H1 (cell line): ENCODE measurements at regions not wholly inside any gene's neighbourhood (a gene's known extent, or its start where the extent isn't known, plus 50 kb on each side); places are given as distances from the start of the nearest gene placed in this dataset.

Experiments used
- CTCF ChIA-PET: fragments of 300-600 bp; sonication (Branson Sonifier 250); formaldehyde crosslinking; loops from one replicate; lab custom pipeline; 2021; ENCODE audit not compliant: partially characterized antibody; lab: Charles Lee
- POLR2A ChIA-PET: fragments of 300-600 bp; sonication (Branson Sonifier 250); formaldehyde crosslinking; loops from one replicate; lab custom pipeline; 2021; ENCODE audit warnings: inconsistent platforms; ENCODE audit not compliant: partially characterized antibody; lab: Charles Lee
- DNase-seq, 2 experiments: peaks; one replicate each; pipeline versions ENCODE4 v3.0.0 to v3.0.0-alpha.2; 2010 to 2022; ENCODE audit warnings: low spot score in 2 of 2, low read depth in 1 of 2, mixed read lengths in 1 of 2
- FAIRE-seq: peaks from 2 replicates; lab custom pipeline; 2011; peaks lifted over from hg19 to GRCh38; lab: Jason Lieb, UNC
- H2AFZ ChIP-seq: 2 replicates; pipeline ENCODE4 v1.8.1; 2012; ENCODE audit warnings: low read length, inconsistent platforms
- H2AK5ac ChIP-seq: 2 replicates; pipeline ENCODE4 v1.6.1; 2013; ENCODE audit warnings: low read depth, low read length
- H2BK120ac ChIP-seq: replicated peaks from 2 replicates; pipeline ENCODE3; 2013; ENCODE audit warnings: low read depth, low read length, inconsistent platforms
- H2BK12ac ChIP-seq: 2 replicates; pipeline ENCODE4 v1.6.1; 2013; ENCODE audit warnings: low read depth, low read length
- H2BK15ac ChIP-seq: 2 replicates; pipeline ENCODE4 v1.6.1; 2013; ENCODE audit warnings: low read length
- H2BK20ac ChIP-seq: 2 replicates; pipeline ENCODE4 v1.6.1; 2013; ENCODE audit warnings: low read length
- H2BK5ac ChIP-seq: 2 replicates; pipeline ENCODE4 v1.6.1; 2013; ENCODE audit warnings: low read depth, low read length
- H3K14ac ChIP-seq: 2 replicates; pipeline ENCODE4 v1.6.1; 2013; ENCODE audit warnings: inconsistent platforms; ENCODE audit not compliant: insufficient read length
- H3K18ac ChIP-seq: 2 replicates; pipeline ENCODE4 v1.6.1; 2013; ENCODE audit warnings: low read length; ENCODE audit errors: extremely low read depth
- H3K23ac ChIP-seq: 2 replicates; pipeline ENCODE4 v1.6.1; 2013; ENCODE audit warnings: inconsistent platforms; ENCODE audit not compliant: insufficient read length
- H3K23me2 ChIP-seq: 2 replicates; pipeline ENCODE4 v1.6.1; 2013; ENCODE audit warnings: low read depth, low read length
- H3K27ac ChIP-seq: 2 replicates; pipeline ENCODE4 v1.6.1; 2011; ENCODE audit warnings: low read depth, low read length, inconsistent platforms
- H3K27me3 ChIP-seq, 4 experiments: replicated peaks in 1 of 4; 1 replicate in 1 of 4; 2 replicates in 3 of 4; pipeline versions ENCODE4 v1.6.1 to v1.8.1; 2011 to 2013; ENCODE audit warnings: low read length in 3 of 4, mild to moderate bottlenecking in 3 of 4, inconsistent platforms in 2 of 4, mixed read lengths in 2 of 4, moderate library complexity in 1 of 4; ENCODE audit not compliant: control insufficient read depth in 3 of 4, insufficient read depth in 3 of 4; ENCODE audit errors: extremely low read depth in 1 of 4
- H3K36me3 ChIP-seq, 4 experiments: 2 replicates each; pipeline versions ENCODE4 v1.6.1 to v1.8.1; 2011 to 2013; ENCODE audit warnings: mild to moderate bottlenecking in 4 of 4, low read length in 3 of 4, moderate library complexity in 2 of 4, control low read depth in 1 of 4, inconsistent platforms in 1 of 4; ENCODE audit not compliant: insufficient read depth in 4 of 4, control insufficient read depth in 2 of 4
- H3K4ac ChIP-seq: replicated peaks from 2 replicates; pipeline ENCODE3; 2013; ENCODE audit warnings: low read length, low read depth, mixed read lengths, inconsistent platforms; ENCODE audit not compliant: insufficient read length
- H3K4me1 ChIP-seq, 4 experiments: replicated peaks in 1 of 4; 1 replicate in 1 of 4; 2 replicates in 3 of 4; pipeline versions ENCODE4 v1.6.1 to v1.8.1; 2011 to 2013; ENCODE audit warnings: low read length in 3 of 4, inconsistent platforms in 2 of 4, mixed read lengths in 1 of 4; ENCODE audit not compliant: insufficient read depth in 4 of 4, control insufficient read depth in 3 of 4
- H3K4me2 ChIP-seq, 2 experiments: 2 replicates each; pipeline versions ENCODE4 v1.6.1 to v1.8.1; 2011 to 2013; ENCODE audit warnings: low read depth in 2 of 2, low read length in 2 of 2, control low read depth in 1 of 2, inconsistent platforms in 1 of 2, mild to moderate bottlenecking in 1 of 2; ENCODE audit not compliant: insufficient read depth in 1 of 2
- H3K4me3 ChIP-seq, 4 experiments: fragments of 200-600, 300-600 bp in 1 of 4; sonication (generic), shearing (Covaris generic), sonication (Bioruptor Twin) in 1 of 4; 2 replicates each; pipeline versions ENCODE4 v1.5.1 to v1.8.1; 2011 to 2016; ENCODE audit warnings: low read length in 4 of 4, low read depth in 3 of 4, control low read depth in 2 of 4, inconsistent platforms in 2 of 4, mild to moderate bottlenecking in 2 of 4, mixed read lengths in 1 of 4, moderate library complexity in 1 of 4; ENCODE audit not compliant: insufficient read depth in 2 of 4; ENCODE audit errors: extremely low read depth in 1 of 4
- H3K56ac ChIP-seq: replicated peaks from 2 replicates; pipeline ENCODE3; 2013; ENCODE audit warnings: low read depth, mild to moderate bottlenecking, mixed read lengths, low read length, inconsistent platforms; ENCODE audit not compliant: insufficient read length
- H3K79me1 ChIP-seq: 2 replicates; pipeline ENCODE4 v1.6.1; 2013; ENCODE audit warnings: low read depth, low read length, control low read depth
- H3K79me2 ChIP-seq, 2 experiments: 2 replicates each; pipeline versions ENCODE4 v1.6.1 to v1.8.1; 2012 to 2013; ENCODE audit warnings: low read length in 2 of 2, mild to moderate bottlenecking in 2 of 2, inconsistent platforms in 1 of 2; ENCODE audit not compliant: insufficient read depth in 2 of 2, control insufficient read depth in 1 of 2
- H3K9ac ChIP-seq, 4 experiments: replicated peaks in 1 of 4; 1 replicate in 1 of 4; 2 replicates in 3 of 4; pipeline versions ENCODE4 v1.6.1 to v1.8.1; 2011 to 2013; ENCODE audit warnings: low read depth in 3 of 4, low read length in 3 of 4, control low read depth in 2 of 4, mild to moderate bottlenecking in 2 of 4, moderate library complexity in 2 of 4, inconsistent platforms in 1 of 4; ENCODE audit errors: extremely low read depth in 1 of 4
- H3K9me3 ChIP-seq, 2 experiments: 2 replicates each; pipeline versions ENCODE4 v1.6.1 to v1.8.1; 2012 to 2013; ENCODE audit warnings: mild to moderate bottlenecking in 2 of 2, moderate library complexity in 2 of 2, control low read depth in 1 of 2, inconsistent platforms in 1 of 2, low read depth in 1 of 2, low read length in 1 of 2, mixed read lengths in 1 of 2; ENCODE audit not compliant: insufficient read depth in 2 of 2
- H4K20me1 ChIP-seq, 2 experiments: replicated peaks in 1 of 2; 2 replicates each; pipeline versions ENCODE3 to v1.8.1; 2011 to 2013; ENCODE audit warnings: inconsistent platforms in 2 of 2, low read length in 2 of 2, mild to moderate bottlenecking in 1 of 2; ENCODE audit not compliant: insufficient read depth in 2 of 2, control insufficient read depth in 1 of 2
- H4K5ac ChIP-seq: 2 replicates; pipeline ENCODE4 v1.6.1; 2013; ENCODE audit warnings: low read length, low read depth, mixed read lengths, inconsistent platforms; ENCODE audit not compliant: insufficient read length
- H4K8ac ChIP-seq: 2 replicates; pipeline ENCODE4 v1.8.0; 2013; ENCODE audit warnings: mild to moderate bottlenecking, moderate library complexity, low read length, inconsistent platforms; ENCODE audit not compliant: insufficient read depth; ENCODE audit errors: extremely low read depth
- H4K91ac ChIP-seq: replicated peaks from 2 replicates; pipeline ENCODE3; 2013; ENCODE audit warnings: low read length, mixed read lengths, inconsistent platforms; ENCODE audit not compliant: insufficient read length
- CTBP2 ChIP-seq: IDR thresholded peaks from 2 replicates; pipeline ENCODE4 v1.7.0; 2011; ENCODE audit warnings: borderline replicate concordance, mild to moderate bottlenecking, moderate library complexity, mixed read lengths, low read length; ENCODE audit not compliant: insufficient read depth, insufficient read length
- WGBS, 2 experiments: shearing (Covaris generic) in 1 of 2; methylation state at CpG; one replicate each; pipeline versions ENCODE4 v1.1.6 to v1.1.7; 2013 to 2015; ENCODE audit warnings: low lambda C conversion rate in 2 of 2, mixed read lengths in 2 of 2, inconsistent platforms in 1 of 2, low coverage in 1 of 2, missing lambda C conversion rate in 1 of 2; ENCODE audit not compliant: insufficient replicate concordance in 2 of 2, insufficient coverage in 1 of 2, insufficient read length in 1 of 2; ENCODE audit errors: extremely low coverage in 1 of 2, missing lambda C conversion rate in 1 of 2; 5-methylcytosine and 5-hydroxymethylcytosine counted together
- TF ChIP-seq, protein P1 (sequence below): IDR thresholded peaks from 2 replicates; pipeline ENCODE4 v1.6.1; 2011; ENCODE audit warnings: low read depth, mild to moderate bottlenecking, low read length; ENCODE audit not compliant: insufficient read depth

DNA sequence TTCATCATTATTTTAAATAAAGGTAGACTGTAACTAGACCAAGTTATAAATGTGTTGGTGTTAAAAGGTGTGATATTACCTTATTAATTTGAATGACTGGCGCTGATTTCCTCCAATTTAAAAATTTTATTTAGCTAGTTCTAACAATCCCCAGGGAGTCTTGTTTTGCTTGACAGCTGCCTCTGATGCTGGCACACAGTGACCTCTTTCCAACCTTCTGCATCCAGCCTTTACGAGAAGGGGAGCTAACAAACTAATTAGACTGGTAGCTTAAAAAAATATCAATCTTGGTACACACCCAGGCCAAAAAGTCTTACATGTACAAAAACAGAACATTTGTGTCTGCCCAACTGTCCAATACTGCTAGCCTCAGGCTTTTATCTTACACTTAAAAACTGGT, 51.8 kb upstream of the ENPEP start:
- Histone ChIP-seq H4K8ac (no peak overlapping the region), H2BK15ac (no peak overlapping the region), H4K5ac (no peak overlapping the region), H3K4me1 (no peaks in the 10 kb centered on the region), H2BK120ac (no peak overlapping the region), H3K27me3 (no peaks in the 10 kb centered on the region), H3K18ac (no peak overlapping the region), H3K23ac (no peak overlapping the region), H3K27ac (no peak overlapping the region), H2BK5ac (no peak overlapping the region), H3K4ac (no peak overlapping the region), H4K20me1 (no peaks in the 10 kb centered on the region), H2AFZ (no peak overlapping the region), H3K56ac (no peak overlapping the region), H2BK12ac (no peak overlapping the region), H2AK5ac (no peak overlapping the region), H3K9ac (no peak overlapping the region), H3K79me2 (no peaks in the 10 kb centered on the region), H3K36me3 (no peaks in the 10 kb centered on the region), H4K91ac (no peak overlapping the region), H2BK20ac (no peak overlapping the region), H3K4me2 (no peak overlapping the region), H3K14ac (no peak overlapping the region), H3K4me3 (no peak overlapping the region), H3K23me2 (no peaks in the 10 kb centered on the region), H3K9me3 (no peaks in the 10 kb centered on the region), H3K79me1 (no peaks in the 10 kb centered on the region)
- TF ChIP-seq, protein P1, sequence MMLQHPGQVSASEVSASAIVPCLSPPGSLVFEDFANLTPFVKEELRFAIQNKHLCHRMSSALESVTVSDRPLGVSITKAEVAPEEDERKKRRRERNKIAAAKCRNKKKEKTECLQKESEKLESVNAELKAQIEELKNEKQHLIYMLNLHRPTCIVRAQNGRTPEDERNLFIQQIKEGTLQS, result no peak
- no peak for TF ChIP-seq CTBP2
- DNase-seq (no peak), FAIRE-seq (no peak)
- ChIA-PET POLR2A (no interaction called here), CTCF (interaction anchor here (0.8 to 1.6 kb wide), 3 partner anchors 12 to 80 kb away, joined by 3 to 6 read pairs (median 3); no protein-coding TSS in a partner anchor)
- WGBS, 2 experiments, result 96% methylated on average over 2 of the region's 2 CpGs; no CpG with 5 or more reads in 1 of the 2 experiments
